Keratinocyte (primary cell): ENCODE measurements at regions not wholly inside any gene's neighbourhood (a gene's known extent, or its start where the extent isn't known, plus 50 kb on each side); places are given as distances from the start of the nearest gene placed in this dataset.

Experiments
- DNase-seq: peaks from one replicate; pipeline ENCODE4 v3.0.0-alpha.2; 2011; ENCODE audit warnings: low read depth, missing footprints, low spot score
- FAIRE-seq: peaks from 2 replicates; lab custom pipeline; 2011; peaks lifted over from hg19 to GRCh38; lab: Jason Lieb, UNC
- H2AFZ ChIP-seq: 2 replicates; pipeline ENCODE4 v1.6.0; 2012; ENCODE audit warnings: low read length, control low read depth, inconsistent platforms; ENCODE audit not compliant: control insufficient read depth
- H3K27ac ChIP-seq: 2 replicates; pipeline ENCODE4 v1.5.1; 2011; ENCODE audit warnings: low read length; ENCODE audit not compliant: control insufficient read depth, insufficient read depth
- H3K27me3 ChIP-seq: 3 replicates; pipeline ENCODE4 v1.6.0; 2011; ENCODE audit warnings: low read length; ENCODE audit not compliant: control insufficient read depth, insufficient read depth; ENCODE audit errors: extremely low read depth
- H3K36me3 ChIP-seq, 2 experiments: 2 replicates in 1 of 2; 3 replicates in 1 of 2; pipeline ENCODE4 v1.5.1; 2011; ENCODE audit warnings: low read length in 2 of 2, mild to moderate bottlenecking in 1 of 2; ENCODE audit not compliant: control insufficient read depth in 2 of 2, insufficient read depth in 2 of 2; ENCODE audit errors: extremely low read depth in 1 of 2
- H3K4me1 ChIP-seq: 3 replicates; pipeline ENCODE4 v1.5.1; 2011; ENCODE audit warnings: low read length; ENCODE audit not compliant: control insufficient read depth, insufficient read depth; ENCODE audit errors: extremely low read depth
- H3K4me2 ChIP-seq: 3 replicates; pipeline ENCODE4 v1.6.0; 2011; ENCODE audit warnings: low read depth, low read length; ENCODE audit not compliant: control insufficient read depth, insufficient read depth; ENCODE audit errors: extremely low read depth
- H3K4me3 ChIP-seq, 3 experiments: fragments of 200-600 bp in 1 of 3; sonication (generic) in 1 of 3; 2 replicates in 2 of 3; 3 replicates in 1 of 3; pipeline ENCODE4 v1.5.1; 2011 to 2016; ENCODE audit warnings: low read length in 3 of 3, mild to moderate bottlenecking in 3 of 3, control low read depth in 2 of 3, inconsistent platforms in 1 of 3, low read depth in 1 of 3, mixed read lengths in 1 of 3, mixed run types in 1 of 3, moderate library complexity in 1 of 3; ENCODE audit not compliant: control insufficient read depth in 2 of 3, insufficient read depth in 2 of 3; ENCODE audit errors: extremely low read depth in 1 of 3
- H3K79me2 ChIP-seq: 2 replicates; pipeline ENCODE4 v1.6.0; 2012; ENCODE audit warnings: low read length; ENCODE audit not compliant: control insufficient read depth, insufficient read depth
- H3K9ac ChIP-seq: 3 replicates; pipeline ENCODE4 v1.6.0; 2011; ENCODE audit warnings: low read length; ENCODE audit not compliant: control insufficient read depth, insufficient read depth; ENCODE audit errors: extremely low read depth
- H3K9me1 ChIP-seq: 3 replicates; pipeline ENCODE4 v1.6.0; 2011; ENCODE audit warnings: low read length; ENCODE audit not compliant: control insufficient read depth, insufficient read depth; ENCODE audit errors: extremely low read depth
- H3K9me3 ChIP-seq: 2 replicates; pipeline ENCODE4 v1.5.1; 2012; ENCODE audit warnings: low read depth, low read length; ENCODE audit not compliant: control insufficient read depth
- H4K20me1 ChIP-seq: 3 replicates; pipeline ENCODE4 v1.6.0; 2011; ENCODE audit warnings: low read length; ENCODE audit not compliant: control insufficient read depth, insufficient read depth; ENCODE audit errors: extremely low read depth
- CTCF ChIP-seq, 3 experiments: IDR thresholded peaks in 1 of 3; conservative IDR thresholded peaks in 1 of 3; optimal IDR thresholded peaks in 1 of 3; 2 replicates in 2 of 3; 3 replicates in 1 of 3; pipeline versions ENCODE3 to v1.5.1; 2011; ENCODE audit warnings: low read length in 3 of 3, mild to moderate bottlenecking in 3 of 3, moderate library complexity in 2 of 3, control low read depth in 1 of 3, inconsistent platforms in 1 of 3; ENCODE audit not compliant: insufficient read depth in 2 of 3; ENCODE audit errors: extremely low read depth in 1 of 3
- EZH2 ChIP-seq: IDR thresholded peaks from one replicate; pipeline ENCODE4 v1.6.1; 2012; ENCODE audit warnings: inconsistent platforms, mild to moderate bottlenecking, low read length, moderate library complexity
- dilution Hi-C: fragments of 300-500 bp; cut with MboI; formaldehyde crosslinking; loops from one replicate; pipeline ENCODE4 v1.7.0; 2020; ENCODE audit warnings: low sequenced_read_pairs; ENCODE audit not compliant: extremely low pct_ligation_motif_present

- H3K4me3 ChIP-seq = no peak overlapping the region
- no peaks in the 10 kb centered on the region for H3K9me3 ChIP-seq
- no peaks in the 10 kb centered on the region for H3K9me1 ChIP-seq
- peak overlapping the region; percentile 85 for H2AFZ ChIP-seq
- H3K27ac ChIP-seq = no peak overlapping the region
- FAIRE-seq (peak; percentile 29), DNase-seq (no peak)
- H3K4me1 ChIP-seq = peaks cover 7% of the 10 kb centered on the region
- dilution Hi-C loops = no loop called here
- H3K79me2 ChIP-seq = no peaks in the 10 kb centered on the region
- H3K4me2 ChIP-seq = no peak overlapping the region
- no peaks in the 10 kb centered on the region for H4K20me1 ChIP-seq
- no peaks in the 10 kb centered on the region for H3K27me3 ChIP-seq
- no peak for TF ChIP-seq EZH2
- no peak for TF ChIP-seq CTCF (optimal IDR thresholded peaks at IDR 0.05 in 1 of 3, IDR thresholded peaks at IDR 0.05 in 1 of 3, conservative IDR thresholded peaks at IDR 0.05 in 1 of 3; ENCODE audit: extremely low read depth in 1 of 3, insufficient read depth in 2 of 3, low read length in 3 of 3)
- H3K36me3 ChIP-seq = no peaks in the 10 kb centered on the region
- H3K9ac ChIP-seq = no peak overlapping the region
These were observed 648.1 kb downstream of the TOX3 start for GRCh38 chr16:51898872-51899271.

- no peaks in the 10 kb centered on the region for H3K9me1 ChIP-seq
- peaks cover 7% of the 10 kb centered on the region for H3K4me1 ChIP-seq
- no peaks in the 10 kb centered on the region for H3K79me2 ChIP-seq
- DNase-seq = no peak
- no peak for TF ChIP-seq EZH2
- TF ChIP-seq CTCF (optimal IDR thresholded peaks at IDR 0.05 in 1 of 3, IDR thresholded peaks at IDR 0.05 in 1 of 3, conservative IDR thresholded peaks at IDR 0.05 in 1 of 3; ENCODE audit: extremely low read depth in 1 of 3, insufficient read depth in 2 of 3, low read length in 3 of 3) = no peak
- no peaks in the 10 kb centered on the region for H4K20me1 ChIP-seq
- no peak overlapping the region for H3K4me3 ChIP-seq
- H3K27me3 ChIP-seq = no peaks in the 10 kb centered on the region
- dilution Hi-C loops = no loop called here
- no peaks in the 10 kb centered on the region for H3K36me3 ChIP-seq
- H3K9me3 ChIP-seq = no peaks in the 10 kb centered on the region
- FAIRE-seq = no peak
- H3K9ac ChIP-seq = no peak overlapping the region
- no peak overlapping the region for H3K4me2 ChIP-seq
- no peak overlapping the region for H2AFZ ChIP-seq
- H3K27ac ChIP-seq = no peak overlapping the region
These were observed 650.9 kb downstream of the TOX3 start for GRCh38 chr16:51896013-51896412.
